Uterus (tissue), 2 donors: ENCODE measurements at regions not wholly inside any gene's neighbourhood (a gene's known extent, or its start where the extent isn't known, plus 50 kb on each side); places are given as distances from the start of the nearest gene placed in this dataset.

Experiments used
- POLR2A ChIP-seq, 2 donors: fragments of 450-650 bp; IDR thresholded peaks; one replicate each; pipeline ENCODE4 v1.6.1; 2016; ENCODE audit warnings: antibody characterized with exemption in 2 of 2, mild to moderate bottlenecking in 1 of 2, moderate library complexity in 1 of 2
- TF ChIP-seq, protein P1 (sequence below), 4 experiments: fragments of 200-600 bp in 2 of 4; fragments of 450-650 bp in 2 of 4; sonication (generic) in 2 of 4; IDR thresholded peaks; one replicate each; pipeline ENCODE4 v1.5.1; 2016 to 2019; ENCODE audit warnings: antibody characterized with exemption in 4 of 4, mild to moderate bottlenecking in 2 of 4, moderate library complexity in 1 of 4

DNA sequence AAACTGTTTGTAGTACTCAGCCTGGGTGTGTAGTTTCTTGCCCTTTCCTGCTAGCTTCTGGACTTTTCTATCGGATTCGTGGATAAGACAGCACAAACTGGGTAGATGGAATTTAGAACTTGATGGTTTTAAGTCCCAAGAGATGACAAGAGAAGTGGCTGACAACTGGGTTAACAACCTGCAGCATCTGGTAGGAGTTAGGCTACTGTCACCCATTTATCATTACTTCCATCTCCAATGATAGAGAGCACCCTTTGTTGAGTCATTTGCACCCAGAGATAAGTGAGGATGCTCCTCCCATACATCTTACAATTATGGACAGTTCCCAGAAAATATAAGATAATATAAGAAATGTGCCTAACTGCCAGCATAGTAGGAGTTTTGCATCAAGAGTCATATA, 50.2 kb upstream of the FLRT2 start:
- TF ChIP-seq POLR2A (IDR thresholded peaks at IDR 0.05) = no peak
- TF ChIP-seq, protein P1, sequence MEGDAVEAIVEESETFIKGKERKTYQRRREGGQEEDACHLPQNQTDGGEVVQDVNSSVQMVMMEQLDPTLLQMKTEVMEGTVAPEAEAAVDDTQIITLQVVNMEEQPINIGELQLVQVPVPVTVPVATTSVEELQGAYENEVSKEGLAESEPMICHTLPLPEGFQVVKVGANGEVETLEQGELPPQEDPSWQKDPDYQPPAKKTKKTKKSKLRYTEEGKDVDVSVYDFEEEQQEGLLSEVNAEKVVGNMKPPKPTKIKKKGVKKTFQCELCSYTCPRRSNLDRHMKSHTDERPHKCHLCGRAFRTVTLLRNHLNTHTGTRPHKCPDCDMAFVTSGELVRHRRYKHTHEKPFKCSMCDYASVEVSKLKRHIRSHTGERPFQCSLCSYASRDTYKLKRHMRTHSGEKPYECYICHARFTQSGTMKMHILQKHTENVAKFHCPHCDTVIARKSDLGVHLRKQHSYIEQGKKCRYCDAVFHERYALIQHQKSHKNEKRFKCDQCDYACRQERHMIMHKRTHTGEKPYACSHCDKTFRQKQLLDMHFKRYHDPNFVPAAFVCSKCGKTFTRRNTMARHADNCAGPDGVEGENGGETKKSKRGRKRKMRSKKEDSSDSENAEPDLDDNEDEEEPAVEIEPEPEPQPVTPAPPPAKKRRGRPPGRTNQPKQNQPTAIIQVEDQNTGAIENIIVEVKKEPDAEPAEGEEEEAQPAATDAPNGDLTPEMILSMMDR (IDR thresholded peaks at IDR 0.05) = no peak
